Mesothelial cell of epicardium (in vitro differentiated cells): ENCODE measurements at regions not wholly inside any gene's neighbourhood (a gene's known extent, or its start where the extent isn't known, plus 50 kb on each side); places are given as distances from the start of the nearest gene placed in this dataset.

Experiments used
- DNase-seq, 2 experiments: peaks; one replicate each; pipeline ENCODE4 v3.0.0; 2021; ENCODE audit warnings: low spot score in 2 of 2; ENCODE audit not compliant: unreplicated experiment in 2 of 2
- H3K27ac Mint-ChIP-seq: 2 replicates; pipeline ENCODE4 v1.8.0; 2021; ENCODE audit warnings: mixed read lengths
- H3K27me3 Mint-ChIP-seq: 2 replicates; pipeline ENCODE4 v1.8.0; 2021; ENCODE audit warnings: low read depth, mixed read lengths
- H3K36me3 Mint-ChIP-seq: 2 replicates; pipeline ENCODE4 v1.8.0; 2021; ENCODE audit warnings: mixed read lengths
- H3K4me1 Mint-ChIP-seq: 2 replicates; pipeline ENCODE4 v1.8.0; 2021; ENCODE audit warnings: mixed read lengths
- H3K4me3 Mint-ChIP-seq: 2 replicates; pipeline ENCODE4 v1.8.0; 2021; ENCODE audit warnings: mild to moderate bottlenecking, moderate library complexity, mixed read lengths
- H3K9me3 Mint-ChIP-seq: 2 replicates; pipeline ENCODE4 v1.8.0; 2021; ENCODE audit warnings: mixed read lengths
- TF ChIP-seq, protein P1 (sequence below): fragments of 200-600 bp; sonication (generic); IDR thresholded peaks from one replicate; pipeline ENCODE4 v1.5.0; 2021; ENCODE audit warnings: antibody characterized with exemption; ENCODE audit not compliant: unreplicated experiment

DNA sequence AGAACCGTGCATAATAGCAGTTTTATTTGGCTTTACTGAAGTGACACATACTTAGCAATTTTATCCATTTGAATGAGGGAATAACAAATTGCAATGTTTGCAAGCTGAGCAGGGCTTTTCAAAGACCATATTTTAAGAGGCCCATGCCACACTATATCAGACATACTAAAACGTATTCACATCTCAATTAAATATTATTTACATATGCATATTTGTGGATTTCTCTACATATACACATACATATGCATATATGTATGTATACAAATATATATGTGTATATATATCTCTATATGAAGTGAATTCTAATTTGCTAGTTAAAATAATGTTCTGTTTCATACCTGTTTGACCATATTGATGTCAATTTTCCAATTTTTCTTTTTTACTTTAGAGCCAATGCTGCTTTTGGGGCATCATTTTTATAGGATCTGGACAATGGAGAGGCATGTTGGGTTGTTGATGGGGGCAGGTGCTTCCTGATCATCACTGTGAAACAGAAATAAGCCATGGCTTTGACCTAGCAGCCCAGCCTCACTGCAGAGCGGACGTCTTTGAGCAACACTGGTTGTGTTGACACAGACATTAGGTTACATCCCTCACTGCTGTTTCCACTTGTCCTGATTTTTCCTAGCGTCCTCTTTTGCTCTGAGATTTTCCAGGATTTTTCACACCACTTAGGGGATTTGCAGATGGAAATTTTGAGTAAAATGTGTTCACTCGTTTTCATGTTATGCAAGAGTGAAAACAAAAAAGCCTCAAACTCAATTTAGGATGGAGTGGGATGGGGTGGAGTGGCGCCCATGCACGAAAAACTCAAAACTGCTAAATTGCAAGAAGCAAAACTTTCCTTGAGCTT, 56.9 kb downstream of the RDH14 start:
- TF ChIP-seq, protein P1, sequence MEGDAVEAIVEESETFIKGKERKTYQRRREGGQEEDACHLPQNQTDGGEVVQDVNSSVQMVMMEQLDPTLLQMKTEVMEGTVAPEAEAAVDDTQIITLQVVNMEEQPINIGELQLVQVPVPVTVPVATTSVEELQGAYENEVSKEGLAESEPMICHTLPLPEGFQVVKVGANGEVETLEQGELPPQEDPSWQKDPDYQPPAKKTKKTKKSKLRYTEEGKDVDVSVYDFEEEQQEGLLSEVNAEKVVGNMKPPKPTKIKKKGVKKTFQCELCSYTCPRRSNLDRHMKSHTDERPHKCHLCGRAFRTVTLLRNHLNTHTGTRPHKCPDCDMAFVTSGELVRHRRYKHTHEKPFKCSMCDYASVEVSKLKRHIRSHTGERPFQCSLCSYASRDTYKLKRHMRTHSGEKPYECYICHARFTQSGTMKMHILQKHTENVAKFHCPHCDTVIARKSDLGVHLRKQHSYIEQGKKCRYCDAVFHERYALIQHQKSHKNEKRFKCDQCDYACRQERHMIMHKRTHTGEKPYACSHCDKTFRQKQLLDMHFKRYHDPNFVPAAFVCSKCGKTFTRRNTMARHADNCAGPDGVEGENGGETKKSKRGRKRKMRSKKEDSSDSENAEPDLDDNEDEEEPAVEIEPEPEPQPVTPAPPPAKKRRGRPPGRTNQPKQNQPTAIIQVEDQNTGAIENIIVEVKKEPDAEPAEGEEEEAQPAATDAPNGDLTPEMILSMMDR, result no peak
- no peak overlapping the region for H3K4me3 Mint-ChIP-seq
- H3K4me1 Mint-ChIP-seq, result peaks cover 12% of the 10 kb centered on the region
- H3K36me3 Mint-ChIP-seq, result no peaks in the 10 kb centered on the region
- no peak for DNase-seq
- no peaks in the 10 kb centered on the region for H3K27me3 Mint-ChIP-seq
- no peaks in the 10 kb centered on the region for H3K9me3 Mint-ChIP-seq
- no peak overlapping the region for H3K27ac Mint-ChIP-seq

DNA sequence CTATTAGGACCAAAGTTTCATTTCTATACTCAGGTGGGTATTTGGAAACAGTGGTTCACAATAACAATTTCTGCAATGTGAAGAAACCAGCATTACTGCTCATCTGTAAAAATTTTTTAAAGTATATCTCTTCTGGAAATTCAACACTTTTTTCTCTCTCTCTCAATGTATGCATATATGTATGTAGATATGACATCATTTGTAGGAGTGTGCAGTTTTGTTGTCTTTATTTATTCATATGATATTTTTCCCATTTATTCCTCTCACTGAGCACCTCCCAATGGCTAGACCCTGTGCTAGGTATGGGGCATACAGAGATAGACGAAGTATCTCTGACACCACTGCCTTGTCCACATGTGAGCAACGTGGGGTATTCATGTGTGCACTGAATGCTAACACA, 58.3 kb downstream of the RDH14 start:
- peaks cover 12% of the 10 kb centered on the region for H3K4me1 Mint-ChIP-seq
- no peaks in the 10 kb centered on the region for H3K36me3 Mint-ChIP-seq
- H3K27ac Mint-ChIP-seq, result no peak overlapping the region
- no peak for DNase-seq
- no peaks in the 10 kb centered on the region for H3K9me3 Mint-ChIP-seq
- no peak overlapping the region for H3K4me3 Mint-ChIP-seq
- TF ChIP-seq, protein P1, result no peak
- H3K27me3 Mint-ChIP-seq, result no peaks in the 10 kb centered on the region

DNA sequence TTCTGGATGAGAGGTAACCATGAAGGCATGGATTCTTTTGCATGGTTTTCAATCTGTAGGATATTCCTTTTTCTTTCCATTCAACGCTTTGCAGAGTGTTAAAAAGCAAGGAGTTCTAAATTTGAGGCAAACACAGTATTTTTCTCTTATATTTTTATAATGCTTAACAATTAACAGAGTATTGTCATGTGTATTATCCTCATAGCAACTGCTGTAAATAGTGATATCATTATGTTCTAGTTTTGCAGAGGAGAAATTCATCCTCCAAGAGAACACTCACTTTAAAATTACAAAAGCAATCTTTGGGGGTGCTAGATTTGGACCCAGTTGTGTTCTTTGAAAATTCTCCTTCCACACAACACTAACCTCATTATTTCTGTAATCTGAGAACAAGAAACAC, 58.7 kb downstream of the RDH14 start:
- H3K4me3 Mint-ChIP-seq, result no peak overlapping the region
- TF ChIP-seq, protein P1, result no peak
- H3K9me3 Mint-ChIP-seq, result no peaks in the 10 kb centered on the region
- no peaks in the 10 kb centered on the region for H3K36me3 Mint-ChIP-seq
- H3K27ac Mint-ChIP-seq, result no peak overlapping the region
- DNase-seq, result no peak
- peaks cover 12% of the 10 kb centered on the region for H3K4me1 Mint-ChIP-seq
- no peaks in the 10 kb centered on the region for H3K27me3 Mint-ChIP-seq

DNA sequence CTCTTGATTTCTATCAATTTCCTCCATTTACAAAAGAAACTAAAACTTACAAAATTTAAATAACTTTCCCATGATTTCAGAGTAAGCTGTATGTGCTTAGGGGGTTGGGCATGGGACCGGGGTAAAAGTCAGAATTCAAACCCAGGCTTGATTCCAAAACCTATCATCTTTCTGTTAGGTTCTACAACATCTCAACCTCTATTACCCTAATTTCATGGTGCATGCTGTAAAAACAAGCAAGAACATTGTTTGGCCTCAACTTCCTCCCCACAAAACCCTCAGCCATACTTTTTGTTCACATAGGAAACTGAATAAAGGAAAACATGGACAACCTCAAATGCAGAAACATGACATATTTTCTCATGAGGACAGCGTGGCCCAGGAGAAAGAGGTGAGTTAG, 59.3 kb downstream of the RDH14 start:
- TF ChIP-seq, protein P1, result no peak
- H3K36me3 Mint-ChIP-seq, result no peaks in the 10 kb centered on the region
- no peak overlapping the region for H3K27ac Mint-ChIP-seq
- no peaks in the 10 kb centered on the region for H3K9me3 Mint-ChIP-seq
- no peaks in the 10 kb centered on the region for H3K27me3 Mint-ChIP-seq
- DNase-seq, result no peak
- H3K4me1 Mint-ChIP-seq, result peaks cover 12% of the 10 kb centered on the region
- H3K4me3 Mint-ChIP-seq, result no peak overlapping the region

DNA sequence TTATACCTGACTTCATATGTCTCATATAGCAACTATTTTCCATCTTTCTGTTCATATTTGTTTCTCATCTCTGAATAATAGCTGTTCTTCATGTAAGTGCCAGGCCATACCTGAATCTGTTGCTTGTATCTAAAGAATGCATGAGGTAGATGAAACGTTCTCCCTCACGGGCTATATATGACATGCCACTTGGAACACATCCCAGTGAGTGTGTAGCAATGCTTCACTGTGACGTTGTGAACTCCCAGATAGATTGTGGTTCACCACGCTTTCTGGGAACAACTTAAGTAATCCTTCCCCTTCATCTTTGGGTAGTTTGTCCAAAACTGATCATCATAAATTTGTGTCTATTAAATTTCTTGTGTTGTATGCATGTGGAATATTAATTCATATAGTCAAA, 60.1 kb downstream of the RDH14 start:
- DNase-seq, result no peak
- Mint-ChIP-seq H3K4me3 (no peak overlapping the region), H3K27me3 (no peaks in the 10 kb centered on the region), H3K4me1 (peaks cover 8% of the 10 kb centered on the region), H3K36me3 (no peaks in the 10 kb centered on the region), H3K9me3 (no peaks in the 10 kb centered on the region), H3K27ac (no peak overlapping the region)
- TF ChIP-seq, protein P1, result no peak
